Omental fat pad (tissue), 3 donors: ENCODE measurements at regions not wholly inside any gene's neighbourhood (a gene's known extent, or its start where the extent isn't known, plus 50 kb on each side); places are given as distances from the start of the nearest gene placed in this dataset.

Experiments used
- ATAC-seq: fragments of 150-250 bp; one replicate; pipeline ENCODE4 v1.9.1; 2016; ENCODE audit warnings: mild to moderate bottlenecking, moderate library complexity; ENCODE audit not compliant: low FRiP score
- DNase-seq: peaks from one replicate; pipeline ENCODE4 v3.0.0-alpha.2; 2019; ENCODE audit warnings: low spot score
- CTCF ChIP-seq, 3 donors: fragments of 450-650 bp; IDR thresholded peaks; one replicate each; pipeline ENCODE4 v1.5.1; 2016 to 2017; ENCODE audit warnings: antibody characterized with exemption in 3 of 3, mild to moderate bottlenecking in 3 of 3, moderate library complexity in 2 of 3

GRCh38 chr10:64859911-64860310, 1338.7 kb downstream of the REEP3 start:
- ATAC-seq (no peak), DNase-seq (no peak)
- TF ChIP-seq CTCF (IDR thresholded peaks at IDR 0.05) = no peak

GRCh38 chr10:64863836-64864235, 1342.6 kb downstream of the REEP3 start:
- ATAC-seq = no peak
- no peak for DNase-seq
- TF ChIP-seq CTCF (IDR thresholded peaks at IDR 0.05) = no peak

GRCh38 chr10:64867501-64867962, 1346.3 kb downstream of the REEP3 start:
- no peak for TF ChIP-seq CTCF (IDR thresholded peaks at IDR 0.05)
- ATAC-seq (no peak), DNase-seq (no peak)

GRCh38 chr10:64873088-64873487, 1351.9 kb downstream of the REEP3 start:
- ATAC-seq = no peak
- no peak for DNase-seq
- TF ChIP-seq CTCF (IDR thresholded peaks at IDR 0.05) = no peak

- DNase-seq = no peak
- no peak for ATAC-seq
- TF ChIP-seq CTCF (IDR thresholded peaks at IDR 0.05) = no peak
Observed at GRCh38 chr10:64873959-64874358, 1352.8 kb downstream of the REEP3 start.

GRCh38 chr10:64880546-64880945, 1359.3 kb downstream of the REEP3 start:
- no peak for DNase-seq

More at GRCh38 chr10:64880546-64880945, 1359.3 kb downstream of the REEP3 start:
- no peak for TF ChIP-seq CTCF (IDR thresholded peaks at IDR 0.05)
- ATAC-seq = no peak
